Brain microvascular endothelial cell (primary cell): ENCODE measurements at regions not wholly inside any gene's neighbourhood (a gene's known extent, or its start where the extent isn't known, plus 50 kb on each side); places are given as distances from the start of the nearest gene placed in this dataset.

ENCODE experiments used
- DNase-seq: peaks from one replicate; pipeline ENCODE4 v3.0.0-alpha.2; 2020
- H3K27ac ChIP-seq: fragments of 250-450 bp; sonication (Bioruptor Pico); 2 replicates; pipeline ENCODE4 v1.5.1; 2020; ENCODE audit warnings: mild to moderate bottlenecking, moderate library complexity
- H3K27me3 ChIP-seq: fragments of 250-450 bp; sonication (Bioruptor Pico); replicated peaks from 2 replicates; pipeline ENCODE4 v1.5.1; 2020; ENCODE audit warnings: mild to moderate bottlenecking
- H3K36me3 ChIP-seq: fragments of 250-450 bp; sonication (Bioruptor Pico); replicated peaks from 2 replicates; pipeline ENCODE4 v1.5.1; 2020; ENCODE audit warnings: mild to moderate bottlenecking
- H3K4me3 ChIP-seq: 2 replicates; pipeline ENCODE4 v1.5.1; 2011; ENCODE audit warnings: low read depth, mild to moderate bottlenecking, control low read depth, low read length, moderate library complexity
- in situ Hi-C: cut with HindIII; loops from 2 replicates; pipeline ENCODE4 v1.10.0; 2017; ENCODE audit warnings: low sequenced_read_pairs, low pct_ligation_motif_present
- TF ChIP-seq, protein P1 (sequence below): IDR thresholded peaks from 2 replicates; pipeline ENCODE4 v1.5.1; 2011; ENCODE audit warnings: low read depth, mild to moderate bottlenecking, moderate library complexity, low read length, control low read depth, inconsistent platforms; ENCODE audit errors: missing control alignments

GRCh38 chr15:31758126-31758525 is 272.2 kb upstream of the CHRNA7 start:
- TF ChIP-seq, protein P1, sequence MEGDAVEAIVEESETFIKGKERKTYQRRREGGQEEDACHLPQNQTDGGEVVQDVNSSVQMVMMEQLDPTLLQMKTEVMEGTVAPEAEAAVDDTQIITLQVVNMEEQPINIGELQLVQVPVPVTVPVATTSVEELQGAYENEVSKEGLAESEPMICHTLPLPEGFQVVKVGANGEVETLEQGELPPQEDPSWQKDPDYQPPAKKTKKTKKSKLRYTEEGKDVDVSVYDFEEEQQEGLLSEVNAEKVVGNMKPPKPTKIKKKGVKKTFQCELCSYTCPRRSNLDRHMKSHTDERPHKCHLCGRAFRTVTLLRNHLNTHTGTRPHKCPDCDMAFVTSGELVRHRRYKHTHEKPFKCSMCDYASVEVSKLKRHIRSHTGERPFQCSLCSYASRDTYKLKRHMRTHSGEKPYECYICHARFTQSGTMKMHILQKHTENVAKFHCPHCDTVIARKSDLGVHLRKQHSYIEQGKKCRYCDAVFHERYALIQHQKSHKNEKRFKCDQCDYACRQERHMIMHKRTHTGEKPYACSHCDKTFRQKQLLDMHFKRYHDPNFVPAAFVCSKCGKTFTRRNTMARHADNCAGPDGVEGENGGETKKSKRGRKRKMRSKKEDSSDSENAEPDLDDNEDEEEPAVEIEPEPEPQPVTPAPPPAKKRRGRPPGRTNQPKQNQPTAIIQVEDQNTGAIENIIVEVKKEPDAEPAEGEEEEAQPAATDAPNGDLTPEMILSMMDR: no peak
- H3K27me3 ChIP-seq: no peaks in the 10 kb centered on the region
- no peak overlapping the region for H3K4me3 ChIP-seq
- in situ Hi-C loops: no loop called here
- no peak overlapping the region for H3K27ac ChIP-seq
- H3K36me3 ChIP-seq: no peaks in the 10 kb centered on the region
- peak; percentile 14 for DNase-seq

DNA sequence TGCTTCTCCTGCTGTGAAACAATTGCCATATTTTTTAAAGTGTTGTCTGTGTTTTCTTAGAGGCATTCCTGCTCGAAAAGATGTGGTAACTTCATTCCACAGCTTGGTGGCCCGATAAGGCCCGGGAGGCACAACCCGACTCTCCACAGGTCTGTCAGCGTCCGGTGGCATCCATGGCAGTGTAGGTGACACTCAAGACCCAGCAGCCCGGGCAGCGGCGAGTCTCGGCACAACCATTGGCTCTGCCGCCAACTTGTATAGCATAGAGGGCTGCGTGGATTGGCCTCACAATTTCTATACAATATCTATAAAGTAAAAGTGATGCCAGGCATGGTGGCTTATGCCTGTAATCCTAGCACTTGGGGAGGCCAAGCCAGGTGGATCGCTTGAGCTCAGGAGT is 262.3 kb upstream of the CHRNA7 start:
- in situ Hi-C loops: no loop called here
- H3K36me3 ChIP-seq: no peaks in the 10 kb centered on the region

GRCh38 chr15:31774045-31774444 is 256.3 kb upstream of the CHRNA7 start:
- H3K27me3 ChIP-seq: no peaks in the 10 kb centered on the region
- in situ Hi-C loops: no loop called here

More for the DNA sequence above, 262.3 kb upstream of the CHRNA7 start:
- Histone ChIP-seq H3K27ac (no peak overlapping the region), H3K4me3 (no peak overlapping the region), H3K27me3 (no peaks in the 10 kb centered on the region)
- DNase-seq: no peak
- TF ChIP-seq, protein P1: no peak

GRCh38 chr15:31776039-31776438 is 254.3 kb upstream of the CHRNA7 start:
- Histone ChIP-seq H3K4me3 (no peak overlapping the region), H3K27me3 (no peaks in the 10 kb centered on the region), H3K27ac (no peak overlapping the region), H3K36me3 (no peaks in the 10 kb centered on the region)
- in situ Hi-C loops: no loop called here
- TF ChIP-seq, protein P1: no peak
- DNase-seq: no peak

More at GRCh38 chr15:31774045-31774444, 256.3 kb upstream of the CHRNA7 start:
- H3K27ac ChIP-seq: no peak overlapping the region
- no peaks in the 10 kb centered on the region for H3K36me3 ChIP-seq
- no peak for DNase-seq
- TF ChIP-seq, protein P1: no peak
- no peak overlapping the region for H3K4me3 ChIP-seq

DNA sequence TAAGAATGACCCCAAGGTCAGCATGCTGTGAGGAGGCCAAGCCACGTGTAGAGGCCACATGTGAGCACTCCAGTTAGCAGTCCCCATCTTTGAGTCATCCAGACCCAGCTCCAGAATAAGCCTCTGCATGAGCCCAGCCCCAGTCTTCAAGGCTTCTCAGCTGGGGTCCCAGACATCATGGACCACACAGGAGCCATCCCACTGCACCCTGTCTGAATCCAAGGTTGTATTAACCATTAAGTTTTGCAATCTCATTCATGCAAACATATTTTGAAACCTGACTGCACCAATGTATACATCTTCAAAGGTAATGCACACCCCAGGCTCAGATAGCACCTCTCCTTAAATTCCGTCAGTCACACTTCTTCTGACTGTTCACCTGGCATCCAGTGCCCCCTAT is 249.1 kb upstream of the CHRNA7 start:
- Histone ChIP-seq H3K4me3 (no peak overlapping the region), H3K27ac (no peak overlapping the region), H3K36me3 (no peaks in the 10 kb centered on the region), H3K27me3 (no peaks in the 10 kb centered on the region)
- DNase-seq: no peak
- in situ Hi-C loops: no loop called here
- TF ChIP-seq, protein P1: no peak

DNA sequence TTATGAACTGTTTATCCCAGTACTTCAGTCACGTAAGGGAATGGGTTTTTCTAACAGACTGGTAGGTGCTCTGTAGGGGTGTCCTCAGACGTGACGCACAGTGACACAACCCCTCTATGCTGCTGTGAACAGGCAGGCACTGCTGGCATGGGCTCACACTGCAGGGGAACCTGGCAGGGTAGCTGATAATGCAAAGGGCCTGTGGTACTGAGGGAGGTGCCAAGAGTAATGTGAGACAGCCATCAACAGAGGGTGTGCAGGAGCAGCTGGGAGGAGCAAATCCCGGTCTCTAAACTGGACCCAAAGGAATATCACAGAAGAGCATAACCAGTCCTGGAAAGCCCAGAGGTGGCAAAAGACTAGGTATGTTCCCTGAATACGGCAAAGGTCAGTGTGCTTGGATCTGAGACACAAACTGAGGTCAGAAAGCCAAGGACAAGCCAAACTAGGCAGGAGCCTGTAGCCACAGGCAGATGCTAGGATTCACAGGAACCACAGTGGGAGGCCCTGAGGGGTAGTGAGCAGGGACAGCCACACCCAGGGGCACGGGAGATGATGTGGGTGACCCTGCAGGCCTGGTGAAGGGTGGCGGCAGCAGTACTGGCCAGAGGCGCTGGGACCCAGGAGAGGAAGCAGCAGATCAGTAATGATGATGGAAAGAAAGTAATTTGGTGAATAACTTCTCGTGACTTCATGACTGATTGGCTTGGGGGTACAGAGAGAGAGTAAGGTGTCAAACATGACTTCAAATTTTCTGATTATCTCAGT is 248.1 kb upstream of the CHRNA7 start:
- DNase-seq: no peak
- H3K36me3 ChIP-seq: no peaks in the 10 kb centered on the region
- in situ Hi-C loops: no loop called here
- no peak overlapping the region for H3K27ac ChIP-seq
- TF ChIP-seq, protein P1: no peak
- no peak overlapping the region for H3K4me3 ChIP-seq
- no peaks in the 10 kb centered on the region for H3K27me3 ChIP-seq
